Transverse colon (tissue), 4 donors: ENCODE measurements at regions not wholly inside any gene's neighbourhood (a gene's known extent, or its start where the extent isn't known, plus 50 kb on each side); places are given as distances from the start of the nearest gene placed in this dataset.

ENCODE experiments used
- DNase-seq: peaks from one replicate; pipeline ENCODE4 v3.0.0-alpha.2; 2019
- H3K27ac ChIP-seq, 4 donors: fragments of 200-600 bp; sonication (generic); 2 replicates each; pipeline ENCODE4 v1.5.1; 2016 to 2018; ENCODE audit warnings: inconsistent platforms in 4 of 4
- H3K27me3 ChIP-seq: fragments of 200-600 bp; sonication (generic); 2 replicates; pipeline ENCODE4 v1.5.1; 2017; ENCODE audit warnings: inconsistent platforms
- H3K36me3 ChIP-seq, 4 donors: fragments of 200-600 bp; sonication (generic); 2 replicates each; pipeline ENCODE4 v1.5.1; 2017 to 2019; ENCODE audit warnings: inconsistent platforms in 4 of 4
- H3K4me1 ChIP-seq, 4 donors: fragments of 200-600 bp; sonication (generic); 2 replicates each; pipeline ENCODE4 v1.5.1; 2017 to 2020; ENCODE audit warnings: inconsistent platforms in 4 of 4
- H3K4me3 ChIP-seq, 4 donors: fragments of 200-600 bp; sonication (generic); 1 replicate in 1 of 4; 2 replicates in 3 of 4; pipeline versions ENCODE4 v1.5.1 to v1.6.1; 2017 to 2019; ENCODE audit warnings: inconsistent platforms in 4 of 4
- H3K9me3 ChIP-seq, 2 donors: fragments of 200-600 bp; sonication (generic); 2 replicates each; pipeline ENCODE4 v1.5.1; 2017 to 2019; ENCODE audit warnings: inconsistent platforms in 2 of 2
- EP300 ChIP-seq: sonication (generic); formaldehyde crosslinking; IDR thresholded peaks from one replicate; pipeline ENCODE4 v1.6.1; 2017; ENCODE audit warnings: antibody characterized with exemption, low read depth
- POLR2A ChIP-seq: fragments of 450-650 bp; IDR thresholded peaks from one replicate; pipeline ENCODE4 v1.6.1; 2016; ENCODE audit warnings: antibody characterized with exemption, mild to moderate bottlenecking, moderate library complexity
- POLR2AphosphoS5 ChIP-seq, 3 donors: sonication (generic); formaldehyde crosslinking; IDR thresholded peaks; one replicate each; pipeline ENCODE4 v1.6.1; 2016; ENCODE audit warnings: antibody characterized with exemption in 3 of 3
- WGBS, 2 donors: methylation state at CpG; one replicate each; pipeline ENCODE4 v1.1.5; 2018; ENCODE audit warnings: low coverage in 1 of 2; 5-methylcytosine and 5-hydroxymethylcytosine counted together
- in situ Hi-C, 4 donors: fragments of 200-750 bp; cut with MboI; loops; one replicate each; pipeline versions ENCODE4 v1.15.0 to v1.15.1; 2017; ENCODE audit warnings: low sequenced_read_pairs in 3 of 4, low pct_ligation_motif_present in 1 of 4, low pct_unique_long_range_greater_than_20kb in 1 of 4
- intact Hi-C: fragments of 100-400 bp; cut with DNase I; formaldehyde crosslinking; loops from one replicate; pipeline ENCODE4 v1.15.1; 2023; ENCODE audit warnings: low total_unique reads
- TF ChIP-seq, protein P1 (sequence below), 5 experiments: fragments of 200-600 bp in 3 of 5; fragments of 450-650 bp in 2 of 5; sonication (generic) in 3 of 5; IDR thresholded peaks; 1 replicate in 2 of 5; 2 replicates in 3 of 5; pipeline ENCODE4 v1.5.1; 2016 to 2017; ENCODE audit warnings: antibody characterized with exemption in 5 of 5, inconsistent platforms in 3 of 5, mild to moderate bottlenecking in 2 of 5, moderate library complexity in 1 of 5

DNA sequence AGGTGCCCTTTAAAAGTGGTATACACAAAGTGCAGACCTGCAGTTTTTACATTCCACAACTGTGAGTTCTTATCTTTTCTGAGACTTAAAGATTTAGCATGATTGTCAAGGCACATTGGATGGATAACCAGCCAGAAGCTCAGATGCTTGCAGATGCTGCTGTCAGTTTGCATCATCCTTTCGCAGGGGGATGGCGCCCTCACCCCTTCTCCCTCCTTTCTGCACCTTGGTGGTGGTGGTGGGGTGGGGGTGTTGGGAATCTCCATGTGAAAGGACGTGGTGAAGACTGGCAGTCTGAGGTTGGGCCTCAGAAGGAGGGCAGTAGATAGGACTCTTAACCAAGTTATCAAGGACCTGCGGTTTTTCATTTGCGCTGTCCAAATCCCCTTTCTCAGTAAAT lies 309.6 kb upstream of the SEMA6D start:
- TF ChIP-seq, protein P1, sequence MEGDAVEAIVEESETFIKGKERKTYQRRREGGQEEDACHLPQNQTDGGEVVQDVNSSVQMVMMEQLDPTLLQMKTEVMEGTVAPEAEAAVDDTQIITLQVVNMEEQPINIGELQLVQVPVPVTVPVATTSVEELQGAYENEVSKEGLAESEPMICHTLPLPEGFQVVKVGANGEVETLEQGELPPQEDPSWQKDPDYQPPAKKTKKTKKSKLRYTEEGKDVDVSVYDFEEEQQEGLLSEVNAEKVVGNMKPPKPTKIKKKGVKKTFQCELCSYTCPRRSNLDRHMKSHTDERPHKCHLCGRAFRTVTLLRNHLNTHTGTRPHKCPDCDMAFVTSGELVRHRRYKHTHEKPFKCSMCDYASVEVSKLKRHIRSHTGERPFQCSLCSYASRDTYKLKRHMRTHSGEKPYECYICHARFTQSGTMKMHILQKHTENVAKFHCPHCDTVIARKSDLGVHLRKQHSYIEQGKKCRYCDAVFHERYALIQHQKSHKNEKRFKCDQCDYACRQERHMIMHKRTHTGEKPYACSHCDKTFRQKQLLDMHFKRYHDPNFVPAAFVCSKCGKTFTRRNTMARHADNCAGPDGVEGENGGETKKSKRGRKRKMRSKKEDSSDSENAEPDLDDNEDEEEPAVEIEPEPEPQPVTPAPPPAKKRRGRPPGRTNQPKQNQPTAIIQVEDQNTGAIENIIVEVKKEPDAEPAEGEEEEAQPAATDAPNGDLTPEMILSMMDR (IDR thresholded peaks at IDR 0.05): no peak
- TF ChIP-seq EP300 (no peak), POLR2AphosphoS5 (IDR thresholded peaks at IDR 0.05) (no peak), POLR2A (no peak)
- no peak for DNase-seq
- intact Hi-C loops: no loop called here
- Histone ChIP-seq H3K27me3 (no peaks in the 10 kb centered on the region), H3K9me3 (no peaks in the 10 kb centered on the region), H3K4me1 (no peaks in the 10 kb centered on the region), H3K4me3 (no peak overlapping the region), H3K36me3 (no peaks in the 10 kb centered on the region), H3K27ac (no peak overlapping the region)
- in situ Hi-C loops: no loop called here
- WGBS, 2 donors: 87 to 94% methylated on average over 5 of the region's 5 CpGs

DNA sequence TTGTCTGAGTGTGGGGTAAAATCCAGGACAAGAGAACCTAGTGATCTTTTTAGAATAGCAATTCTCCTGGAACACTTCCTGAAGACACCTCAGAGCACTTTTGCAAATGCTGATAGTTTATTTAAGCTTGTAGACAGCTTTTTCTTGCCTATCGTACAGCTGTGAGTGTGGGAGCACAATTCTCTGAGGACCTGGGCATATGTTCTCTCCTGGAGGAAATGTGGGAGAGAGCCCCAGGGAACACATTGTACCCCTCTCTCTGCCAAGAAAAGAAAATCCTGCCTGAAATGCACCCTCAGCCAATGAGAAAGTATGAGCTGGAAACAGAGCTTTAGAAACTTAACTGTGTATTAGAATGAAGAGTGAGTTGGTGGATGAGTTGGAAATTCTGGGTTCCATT lies 308.3 kb upstream of the SEMA6D start:
- TF ChIP-seq, protein P1 (IDR thresholded peaks at IDR 0.05): no peak
- TF ChIP-seq POLR2A (no peak), EP300 (no peak), POLR2AphosphoS5 (IDR thresholded peaks at IDR 0.05) (no peak)
- intact Hi-C loops: no loop called here
- in situ Hi-C loops: no loop called here
- Histone ChIP-seq H3K27me3 (no peaks in the 10 kb centered on the region), H3K36me3 (no peaks in the 10 kb centered on the region), H3K4me3 (no peak overlapping the region), H3K9me3 (no peaks in the 10 kb centered on the region), H3K4me1 (no peaks in the 10 kb centered on the region), H3K27ac (no peak overlapping the region)
- no peak for DNase-seq
- WGBS, 2 donors: 50 to 54% methylated on average over 1 of the region's 1 CpG

DNA sequence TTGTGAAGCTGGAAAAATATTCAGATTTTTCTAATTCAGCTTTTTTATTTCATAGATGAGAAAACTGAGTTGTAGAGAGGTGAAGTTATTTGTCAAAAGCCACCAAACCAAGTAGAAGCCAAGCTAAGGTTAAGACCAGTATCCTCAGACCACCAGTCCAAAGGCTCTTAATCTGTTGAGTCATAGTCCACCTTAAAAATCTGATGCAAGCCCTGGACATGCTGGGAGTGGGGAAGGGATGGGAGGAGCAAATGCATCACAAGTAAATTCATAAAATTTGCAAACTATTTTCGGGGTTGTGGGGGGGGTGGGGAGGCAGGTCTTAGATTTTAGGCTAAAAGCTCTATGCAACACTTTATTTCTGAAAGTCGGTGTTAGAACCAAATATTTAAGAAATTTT lies 307.7 kb upstream of the SEMA6D start:
- in situ Hi-C loops: no loop called here
- no peak for DNase-seq
- Histone ChIP-seq H3K4me3 (no peak overlapping the region), H3K9me3 (no peaks in the 10 kb centered on the region), H3K27me3 (no peaks in the 10 kb centered on the region), H3K27ac (no peak overlapping the region), H3K36me3 (no peaks in the 10 kb centered on the region), H3K4me1 (no peaks in the 10 kb centered on the region)
- 68 to 86% methylated on average over 2 of the region's 2 CpGs for WGBS, 2 donors
- intact Hi-C loops: no loop called here
- TF ChIP-seq POLR2AphosphoS5 (IDR thresholded peaks at IDR 0.05): no peak
- TF ChIP-seq POLR2A: no peak
- TF ChIP-seq EP300: no peak
- TF ChIP-seq, protein P1 (IDR thresholded peaks at IDR 0.05): no peak

DNA sequence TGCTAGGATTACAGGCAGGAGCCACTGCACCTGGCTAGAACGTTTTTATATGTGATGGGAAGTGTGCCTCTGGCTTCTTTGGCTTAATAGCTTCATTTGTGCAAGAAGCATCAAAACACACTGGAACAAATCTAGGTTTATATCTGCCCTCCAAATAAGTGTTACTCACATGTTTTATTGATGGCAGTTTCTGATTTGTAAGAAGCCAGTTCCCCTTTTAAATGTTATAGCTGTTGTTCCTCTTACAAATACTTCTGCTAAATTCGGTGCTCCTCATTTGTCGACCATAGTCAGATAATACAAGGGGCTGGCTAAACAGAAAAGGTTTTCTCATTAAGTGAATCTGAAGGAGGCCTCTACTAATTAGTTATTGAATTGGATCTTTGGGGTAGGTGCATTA lies 307.1 kb upstream of the SEMA6D start:
- intact Hi-C loops (no loop called here), in situ Hi-C loops (no loop called here)
- Histone ChIP-seq H3K9me3 (no peaks in the 10 kb centered on the region), H3K4me1 (no peaks in the 10 kb centered on the region), H3K27me3 (no peaks in the 10 kb centered on the region), H3K4me3 (no peak overlapping the region), H3K27ac (no peak overlapping the region), H3K36me3 (no peaks in the 10 kb centered on the region)
- TF ChIP-seq, protein P1 (IDR thresholded peaks at IDR 0.05): no peak
- no peak for TF ChIP-seq POLR2AphosphoS5 (IDR thresholded peaks at IDR 0.05)
- no peak for TF ChIP-seq EP300
- TF ChIP-seq POLR2A: no peak
- 50 to 61% methylated on average over 2 to 3 of the region's 3 CpGs for WGBS, 2 donors
- no peak for DNase-seq
